Left lung (tissue), 4 donors: ENCODE measurements at regions not wholly inside any gene's neighbourhood (a gene's known extent, or its start where the extent isn't known, plus 50 kb on each side); places are given as distances from the start of the nearest gene placed in this dataset.

Experiments
- ATAC-seq: fragments of 200-7000 bp; cut with Tn5 transposase; one replicate; pipeline ENCODE4 v1.9.1; 2020; ENCODE audit warnings: moderate library complexity
- DNase-seq, 4 donors: peaks; one replicate each; pipeline ENCODE4 v3.0.0-alpha.2; 2013 to 2020
- H3K27ac ChIP-seq, 2 donors: fragments of 200-600 bp; sonication (generic) in 1 of 2; one replicate each; pipeline versions ENCODE4 v1.5.0 to v1.8.0; 2020 to 2021
- H3K27me3 ChIP-seq, 2 donors: fragments of 200-600 bp; sonication (generic) in 1 of 2; one replicate each; pipeline versions ENCODE4 v1.5.0 to v1.8.0; 2020 to 2021
- H3K36me3 ChIP-seq, 2 donors: fragments of 200-600 bp; sonication (generic) in 1 of 2; one replicate each; pipeline versions ENCODE4 v1.5.0 to v1.8.0; 2020 to 2021
- H3K4me1 ChIP-seq, 2 donors: fragments of 200-600 bp; one replicate each; pipeline ENCODE4 v1.8.0; 2021
- H3K4me3 ChIP-seq, 2 donors: fragments of 200-600 bp; sonication (generic) in 1 of 2; one replicate each; pipeline versions ENCODE4 v1.5.0 to v1.8.0; 2020 to 2021; ENCODE audit warnings: mild to moderate bottlenecking in 1 of 2
- H3K9me3 ChIP-seq, 2 donors: fragments of 200-600 bp; sonication (generic) in 1 of 2; one replicate each; pipeline versions ENCODE4 v1.5.0 to v1.8.0; 2020 to 2021
- CTCF ChIP-seq, 2 donors: fragments of 200-600 bp; sonication (generic) in 1 of 2; IDR thresholded peaks; one replicate each; pipeline versions ENCODE4 v1.5.0 to v1.8.0; 2021; ENCODE audit warnings: antibody characterized with exemption in 2 of 2
- intact Hi-C, 2 donors: fragments of 100-400 bp; cut with DNase I; formaldehyde crosslinking; loops; one replicate each; pipeline versions ENCODE4 v1.11.2 to v1.14.2; 2022
- donor health status: DM: no; HTN: yes; CAD: no.
- donor health status: DM: no; HTN: no; CAD: no.

GRCh38 chr5:86765778-86766502, 148.2 kb downstream of the COX7C start:
- intact Hi-C loops = no loop called here
- no peaks in the 10 kb centered on the region for H3K27me3 ChIP-seq
- no peak for ATAC-seq
- H3K9me3 ChIP-seq = peaks cover 0 to 10% of the 10 kb centered on the region in 2 donors
- no peak for TF ChIP-seq CTCF (IDR thresholded peaks at IDR 0.05)
- H3K4me1 ChIP-seq = no peaks in the 10 kb centered on the region
- no peaks in the 10 kb centered on the region for H3K36me3 ChIP-seq
- no peak overlapping the region for H3K27ac ChIP-seq
- no peak overlapping the region for H3K4me3 ChIP-seq
- DNase-seq = peak in 2 of 4 donors; percentile 3 to 5

- Histone ChIP-seq H3K9me3 (peaks cover 0 to 15% of the 10 kb centered on the region in 2 donors), H3K27ac (no peak overlapping the region), H3K4me3 (no peak overlapping the region), H3K36me3 (no peaks in the 10 kb centered on the region), H3K4me1 (no peaks in the 10 kb centered on the region), H3K27me3 (no peaks in the 10 kb centered on the region)
- TF ChIP-seq CTCF (IDR thresholded peaks at IDR 0.05) = no peak
- no peak for DNase-seq
- intact Hi-C loops = no loop called here
- no peak for ATAC-seq
Observed at GRCh38 chr5:86768699-86769202, 151.0 kb downstream of the COX7C start.

GRCh38 chr5:86780018-86780417, 162.3 kb downstream of the COX7C start:
- no peak for DNase-seq
- Histone ChIP-seq H3K36me3 (no peaks in the 10 kb centered on the region), H3K4me3 (no peak overlapping the region), H3K27ac (no peak overlapping the region), H3K9me3 (no peaks in the 10 kb centered on the region), H3K27me3 (no peaks in the 10 kb centered on the region), H3K4me1 (no peaks in the 10 kb centered on the region)
- no peak for TF ChIP-seq CTCF (IDR thresholded peaks at IDR 0.05)
- intact Hi-C loops = no loop called here
- ATAC-seq = no peak

- Histone ChIP-seq H3K27ac (no peak overlapping the region), H3K4me3 (no peak overlapping the region), H3K4me1 (no peaks in the 10 kb centered on the region), H3K9me3 (no peaks in the 10 kb centered on the region), H3K36me3 (no peaks in the 10 kb centered on the region), H3K27me3 (no peaks in the 10 kb centered on the region)
- intact Hi-C loops = no loop called here
- DNase-seq (no peak), ATAC-seq (no peak)
- TF ChIP-seq CTCF (IDR thresholded peaks at IDR 0.05) = no peak
Observed at GRCh38 chr5:86786955-86787354, 169.2 kb downstream of the COX7C start.

GRCh38 chr5:86795659-86796058, 177.9 kb downstream of the COX7C start:
- ATAC-seq (no peak), DNase-seq (no peak)
- H3K4me3 ChIP-seq = no peak overlapping the region
- intact Hi-C loops = no loop called here
- no peaks in the 10 kb centered on the region for H3K9me3 ChIP-seq
- no peaks in the 10 kb centered on the region for H3K4me1 ChIP-seq
- H3K27me3 ChIP-seq = no peaks in the 10 kb centered on the region
- no peak for TF ChIP-seq CTCF (IDR thresholded peaks at IDR 0.05)
- no peaks in the 10 kb centered on the region for H3K36me3 ChIP-seq
- H3K27ac ChIP-seq = no peak overlapping the region
